ENCODE measurements at regions not wholly inside any gene's neighbourhood (a gene's known extent, or its start where the extent isn't known, plus 50 kb on each side); places are given as distances from the start of the nearest gene placed in this dataset.

DNA sequence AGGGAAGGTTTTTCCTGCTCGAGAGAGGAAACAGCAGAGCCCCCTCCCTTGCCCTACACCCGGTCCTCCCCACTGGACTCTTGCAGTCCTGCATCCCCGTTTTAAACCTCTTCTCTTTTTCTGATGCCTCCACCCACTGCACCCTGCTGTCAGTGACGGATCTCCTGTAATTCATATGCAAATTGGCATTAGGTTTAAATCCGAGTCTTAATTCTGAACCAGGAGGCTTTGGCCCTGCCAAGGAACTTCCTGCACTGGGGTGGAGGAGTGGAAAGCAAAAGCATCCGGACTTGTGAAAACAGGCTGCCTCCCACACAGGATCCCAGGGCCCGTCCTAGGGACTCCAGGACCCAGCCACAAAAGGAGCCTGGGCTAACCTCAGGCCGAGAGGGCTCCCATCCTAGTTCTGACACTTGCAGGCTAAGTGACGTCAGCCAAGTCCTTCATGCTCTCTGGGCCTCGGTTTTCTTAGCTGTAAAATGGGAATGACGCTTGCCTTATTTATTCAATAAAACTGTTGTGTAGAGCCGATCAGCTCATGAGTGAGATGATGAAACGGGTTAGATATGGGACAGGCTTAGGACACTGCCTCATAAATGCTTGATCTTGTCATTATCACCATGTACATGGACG, 613.3 kb downstream of the AJAP1 start:
- Mint-ChIP-seq H3K9me3 (peaks cover 3% of the 10 kb centered on the region), H3K4me1 (ENCODE audit: low read depth) (no peaks in the 10 kb centered on the region), H3K4me3 (no peak overlapping the region), H3K27me3 (ENCODE audit: low read depth) (peaks cover 5% of the 10 kb centered on the region), H3K36me3 (ENCODE audit: insufficient read depth) (no peaks in the 10 kb centered on the region)
- DNase-seq (no peak), ATAC-seq (no peak)

GRCh38 chr1:5265438-5266075, 611.1 kb downstream of the AJAP1 start:
- no peak for ATAC-seq
- H3K4me1 Mint-ChIP-seq (ENCODE audit: low read depth), result no peaks in the 10 kb centered on the region
- no peaks in the 10 kb centered on the region for H3K36me3 Mint-ChIP-seq (ENCODE audit: insufficient read depth)
- DNase-seq, result no peak
- peaks cover 5% of the 10 kb centered on the region for H3K27me3 Mint-ChIP-seq (ENCODE audit: low read depth)
- H3K9me3 Mint-ChIP-seq, result peaks cover 3% of the 10 kb centered on the region
- no peak overlapping the region for H3K4me3 Mint-ChIP-seq

DNA sequence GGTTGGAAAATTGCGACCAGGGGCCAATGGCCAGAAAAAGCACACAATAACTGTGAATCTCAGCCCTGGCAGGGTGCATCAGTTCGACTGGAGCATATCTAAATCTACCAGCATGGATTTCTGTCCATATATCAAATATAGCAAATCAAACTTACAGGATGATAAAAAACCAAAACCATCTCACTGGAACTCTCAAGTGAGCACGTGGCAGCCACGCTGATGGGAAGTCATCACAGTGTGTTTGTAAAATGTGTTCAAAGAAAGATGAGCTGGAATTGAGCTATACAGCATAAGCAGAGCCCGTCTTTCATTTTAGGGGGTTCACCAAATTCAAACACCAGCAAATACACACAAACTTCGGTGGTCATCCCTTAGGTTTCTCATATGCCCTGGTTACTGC, 610.1 kb downstream of the AJAP1 start:
- DNase-seq (no peak), ATAC-seq (no peak)
- peaks cover 6% of the 10 kb centered on the region for H3K9me3 Mint-ChIP-seq
- H3K4me3 Mint-ChIP-seq, result no peak overlapping the region
- peaks cover 5% of the 10 kb centered on the region for H3K27me3 Mint-ChIP-seq (ENCODE audit: low read depth)
- H3K36me3 Mint-ChIP-seq (ENCODE audit: insufficient read depth), result peaks cover 2% of the 10 kb centered on the region
- no peaks in the 10 kb centered on the region for H3K4me1 Mint-ChIP-seq (ENCODE audit: low read depth)

DNA sequence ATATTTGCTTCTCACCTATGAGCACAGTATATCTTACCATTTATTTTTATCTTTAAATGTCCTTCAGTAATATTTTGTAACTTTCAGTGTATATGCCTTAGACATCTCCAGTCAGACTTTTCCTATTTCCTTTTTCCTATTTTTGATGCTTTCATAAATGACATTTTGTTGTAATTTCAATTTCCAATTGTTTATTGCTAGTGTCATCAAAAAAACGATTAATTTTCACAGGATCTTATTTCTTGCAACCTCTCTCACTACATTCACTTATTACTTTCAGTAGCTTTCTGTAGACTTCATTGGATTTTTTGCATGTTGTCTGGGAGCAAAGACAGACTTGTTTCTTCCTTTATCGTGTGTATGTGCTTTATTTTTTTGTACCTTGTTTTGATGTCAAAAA, 602.4 kb downstream of the AJAP1 start:
- ATAC-seq, result no peak
- Mint-ChIP-seq H3K36me3 (ENCODE audit: insufficient read depth) (peaks cover 6% of the 10 kb centered on the region), H3K9me3 (peaks cover 22% of the 10 kb centered on the region), H3K4me1 (ENCODE audit: low read depth) (no peaks in the 10 kb centered on the region), H3K4me3 (no peak overlapping the region), H3K27me3 (ENCODE audit: low read depth) (no peaks in the 10 kb centered on the region)
- no peak for DNase-seq

DNA sequence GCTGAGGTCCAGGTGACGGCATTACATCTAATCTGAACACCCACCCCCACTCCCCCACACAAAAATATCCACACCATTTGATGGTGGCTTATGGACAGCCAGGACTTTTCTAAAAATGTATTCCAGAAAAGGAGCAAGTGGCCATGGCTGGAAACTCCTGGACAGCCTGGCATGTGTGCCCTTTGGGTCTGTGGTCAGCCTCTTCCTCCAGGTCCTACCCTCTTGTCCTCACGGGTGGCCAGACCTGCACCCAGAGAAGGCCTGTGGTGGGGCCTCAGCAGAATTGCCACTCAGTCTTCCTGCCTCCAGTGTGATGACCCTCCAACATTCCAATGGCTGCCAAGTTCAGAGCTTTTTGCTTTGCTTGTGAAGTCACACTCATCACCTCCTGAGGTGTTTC, 600.6 kb downstream of the AJAP1 start:
- peaks cover 6% of the 10 kb centered on the region for H3K36me3 Mint-ChIP-seq (ENCODE audit: insufficient read depth)
- H3K9me3 Mint-ChIP-seq, result peaks cover 22% of the 10 kb centered on the region
- no peak for DNase-seq
- peaks cover 2% of the 10 kb centered on the region for H3K27me3 Mint-ChIP-seq (ENCODE audit: low read depth)
- no peak overlapping the region for H3K4me3 Mint-ChIP-seq
- no peak for ATAC-seq
- H3K4me1 Mint-ChIP-seq (ENCODE audit: low read depth), result no peaks in the 10 kb centered on the region

DNA sequence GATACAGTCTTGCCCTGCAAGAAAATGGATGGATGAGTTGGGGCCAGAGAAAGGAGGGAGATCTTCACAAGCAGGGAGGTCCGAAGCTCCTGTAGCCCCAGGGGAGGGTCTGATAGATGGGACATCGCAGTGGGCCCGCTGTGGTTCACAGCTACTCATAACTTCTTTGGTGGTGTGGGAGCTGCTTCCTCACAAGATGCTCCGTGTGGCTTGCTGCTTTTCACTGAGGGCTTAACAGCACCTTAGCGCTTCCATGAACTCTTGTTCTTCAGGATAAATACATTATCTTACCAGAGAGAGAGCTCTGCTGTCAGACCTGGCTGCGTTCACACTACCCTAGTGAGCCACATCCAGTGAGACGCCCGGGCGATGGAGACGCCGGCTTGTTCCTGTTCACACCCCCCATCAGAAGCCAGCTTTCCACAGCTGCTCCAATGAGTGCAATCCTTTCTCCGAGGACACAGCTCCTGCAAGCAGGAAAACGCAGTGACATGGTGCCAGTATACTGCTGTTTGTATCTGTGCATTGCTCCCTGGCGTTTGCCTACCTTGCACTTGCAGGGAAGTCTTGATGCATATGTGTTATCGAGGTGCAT, 599.8 kb downstream of the AJAP1 start:
- H3K4me1 Mint-ChIP-seq (ENCODE audit: low read depth), result no peaks in the 10 kb centered on the region
- DNase-seq (no peak), ATAC-seq (no peak)
- peaks cover 2% of the 10 kb centered on the region for H3K27me3 Mint-ChIP-seq (ENCODE audit: low read depth)
- H3K36me3 Mint-ChIP-seq (ENCODE audit: insufficient read depth), result peaks cover 2% of the 10 kb centered on the region
- peaks cover 16% of the 10 kb centered on the region for H3K9me3 Mint-ChIP-seq
- no peak overlapping the region for H3K4me3 Mint-ChIP-seq

DNA sequence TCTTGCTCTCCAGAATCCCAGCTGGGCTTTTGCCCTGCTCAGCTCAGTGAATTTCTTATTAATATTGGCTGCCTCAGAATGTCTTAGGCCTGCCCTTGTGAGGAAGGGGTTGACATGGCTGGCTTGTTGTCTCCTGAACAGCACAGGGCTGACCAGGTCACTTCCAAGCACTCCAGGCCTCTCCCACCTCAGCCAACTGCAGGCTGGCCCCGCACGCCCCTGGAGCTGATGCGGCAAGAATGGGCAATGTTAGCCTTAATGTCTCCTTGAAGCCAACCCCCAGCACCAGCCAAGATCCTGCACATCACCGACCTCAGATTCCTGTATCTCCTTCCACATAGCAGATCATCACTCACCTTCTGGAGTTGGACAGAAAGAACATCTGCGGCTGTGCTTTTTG, 598.6 kb downstream of the AJAP1 start:
- Mint-ChIP-seq H3K4me1 (ENCODE audit: low read depth) (no peaks in the 10 kb centered on the region), H3K4me3 (no peak overlapping the region), H3K36me3 (ENCODE audit: insufficient read depth) (no peaks in the 10 kb centered on the region), H3K9me3 (peaks cover 6% of the 10 kb centered on the region), H3K27me3 (ENCODE audit: low read depth) (peaks cover 3% of the 10 kb centered on the region)
- ATAC-seq, result no peak
- no peak for DNase-seq

DNA sequence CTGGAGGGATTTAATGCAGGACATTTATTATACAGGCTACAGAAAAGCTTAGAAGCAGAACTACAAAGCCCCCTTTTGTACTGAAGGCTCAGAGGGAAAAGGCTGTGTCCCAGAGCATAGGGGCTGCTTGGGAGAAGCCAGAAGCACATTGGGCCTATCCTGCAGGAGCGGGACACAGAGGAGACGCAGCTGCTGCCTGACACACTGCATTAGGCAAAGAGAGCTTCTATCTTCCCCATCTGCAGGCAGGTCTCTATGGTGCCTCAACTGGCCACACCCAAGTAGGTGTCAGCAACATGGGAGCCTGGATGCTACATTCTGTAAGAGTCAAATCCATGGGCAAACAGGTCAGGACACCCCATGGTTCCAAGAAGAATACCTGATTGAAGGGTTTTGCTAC, 595.9 kb downstream of the AJAP1 start:
- H3K9me3 Mint-ChIP-seq, result no peaks in the 10 kb centered on the region
- no peaks in the 10 kb centered on the region for H3K36me3 Mint-ChIP-seq (ENCODE audit: insufficient read depth)
- H3K4me3 Mint-ChIP-seq, result no peak overlapping the region
- no peaks in the 10 kb centered on the region for H3K4me1 Mint-ChIP-seq (ENCODE audit: low read depth)
- no peak for DNase-seq
- no peak for ATAC-seq
- H3K27me3 Mint-ChIP-seq (ENCODE audit: low read depth), result peaks cover 6% of the 10 kb centered on the region

DNA sequence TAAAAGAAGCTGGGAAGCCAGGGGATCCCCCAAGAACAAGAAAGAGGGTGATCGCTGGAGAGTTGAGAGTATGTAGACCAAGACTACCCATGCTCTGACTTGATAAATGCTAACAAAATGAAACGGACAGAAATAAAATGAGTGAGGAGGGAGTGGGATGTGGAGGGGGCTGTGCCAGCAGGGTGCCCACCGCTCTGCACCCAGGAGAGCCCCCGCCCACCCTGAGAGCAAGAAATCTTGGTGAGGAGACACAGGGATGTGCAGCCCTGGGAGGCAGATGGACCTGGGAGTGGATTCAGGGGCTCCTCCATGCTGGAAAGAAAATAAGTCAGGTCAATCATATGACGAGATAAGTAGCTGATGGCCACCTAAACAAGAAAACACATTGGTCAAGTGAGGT, 590.9 kb downstream of the AJAP1 start:
- peaks cover 4% of the 10 kb centered on the region for H3K27me3 Mint-ChIP-seq (ENCODE audit: low read depth)
- H3K4me3 Mint-ChIP-seq, result no peak overlapping the region
- no peak for DNase-seq
- no peak for ATAC-seq
- no peaks in the 10 kb centered on the region for H3K4me1 Mint-ChIP-seq (ENCODE audit: low read depth)
- H3K36me3 Mint-ChIP-seq (ENCODE audit: insufficient read depth), result no peaks in the 10 kb centered on the region
- no peaks in the 10 kb centered on the region for H3K9me3 Mint-ChIP-seq

- Mint-ChIP-seq H3K4me1 (ENCODE audit: low read depth) (no peaks in the 10 kb centered on the region), H3K9me3 (no peaks in the 10 kb centered on the region), H3K4me3 (no peak overlapping the region), H3K27me3 (ENCODE audit: low read depth) (peaks cover 4% of the 10 kb centered on the region), H3K36me3 (ENCODE audit: insufficient read depth) (no peaks in the 10 kb centered on the region)
- ATAC-seq, result no peak
- DNase-seq, result no peak
Measured at GRCh38 chr1:5244631-5245285, 590.3 kb downstream of the AJAP1 start.

DNA sequence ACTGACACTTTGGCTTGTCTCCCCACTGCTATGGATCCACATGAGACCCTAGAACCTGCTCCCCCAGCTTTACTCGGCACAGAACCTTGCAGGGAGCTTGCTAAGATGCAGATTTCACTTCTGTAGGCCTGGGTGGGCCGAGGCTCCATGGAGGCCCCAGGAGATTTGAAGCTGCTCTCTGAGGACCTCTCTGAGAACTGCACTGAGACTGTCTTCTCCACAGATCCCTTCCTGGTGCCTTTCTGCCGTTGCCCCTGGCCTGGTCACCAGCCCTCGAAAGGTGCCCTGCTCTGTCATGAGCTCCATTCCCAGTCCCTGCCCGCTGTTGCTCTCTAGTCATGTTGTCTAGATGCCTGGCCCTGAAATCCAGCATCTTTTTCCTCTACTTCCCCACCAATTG, 588.4 kb downstream of the AJAP1 start:
- no peak for ATAC-seq
- H3K9me3 Mint-ChIP-seq, result no peaks in the 10 kb centered on the region
- H3K4me1 Mint-ChIP-seq (ENCODE audit: low read depth), result no peaks in the 10 kb centered on the region
- peaks cover 2% of the 10 kb centered on the region for H3K27me3 Mint-ChIP-seq (ENCODE audit: low read depth)
- no peak for DNase-seq
- no peaks in the 10 kb centered on the region for H3K36me3 Mint-ChIP-seq (ENCODE audit: insufficient read depth)
- no peak overlapping the region for H3K4me3 Mint-ChIP-seq

- H3K9me3 Mint-ChIP-seq, result no peaks in the 10 kb centered on the region
Measured at GRCh38 chr1:5239911-5240310, 585.5 kb downstream of the AJAP1 start.

GRCh38 chr1:5238351-5239130, 584.1 kb downstream of the AJAP1 start:
- Mint-ChIP-seq H3K36me3 (ENCODE audit: insufficient read depth) (no peaks in the 10 kb centered on the region), H3K27me3 (ENCODE audit: low read depth) (peaks cover 4% of the 10 kb centered on the region), H3K4me1 (ENCODE audit: low read depth) (peaks cover 2% of the 10 kb centered on the region), H3K9me3 (no peaks in the 10 kb centered on the region), H3K4me3 (no peak overlapping the region)
- DNase-seq, result no peak
- no peak for ATAC-seq

More at GRCh38 chr1:5239911-5240310, 585.5 kb downstream of the AJAP1 start:
- Mint-ChIP-seq H3K4me1 (ENCODE audit: low read depth) (peaks cover 2% of the 10 kb centered on the region), H3K4me3 (no peak overlapping the region), H3K27me3 (ENCODE audit: low read depth) (no peaks in the 10 kb centered on the region), H3K36me3 (ENCODE audit: insufficient read depth) (no peaks in the 10 kb centered on the region)
- no peak for ATAC-seq
- DNase-seq, result no peak

GRCh38 chr1:5235355-5235899, 581.0 kb downstream of the AJAP1 start:
- no peak overlapping the region for H3K4me3 Mint-ChIP-seq
- H3K9me3 Mint-ChIP-seq, result peaks cover 6% of the 10 kb centered on the region
- peaks cover 4% of the 10 kb centered on the region for H3K27me3 Mint-ChIP-seq (ENCODE audit: low read depth)
- no peak for ATAC-seq
- no peak for DNase-seq
- H3K36me3 Mint-ChIP-seq (ENCODE audit: insufficient read depth), result no peaks in the 10 kb centered on the region
- peaks cover 2% of the 10 kb centered on the region for H3K4me1 Mint-ChIP-seq (ENCODE audit: low read depth)

Data from activated T-cell treated with anti-CD3 and anti-CD28 coated beads, Interleukin-2, amount 50 U/mL, for 4 hours (primary cell).